ENCODE measurements at regions not wholly inside any gene's neighbourhood (a gene's known extent, or its start where the extent isn't known, plus 50 kb on each side); places are given as distances from the start of the nearest gene placed in this dataset.

DNA sequence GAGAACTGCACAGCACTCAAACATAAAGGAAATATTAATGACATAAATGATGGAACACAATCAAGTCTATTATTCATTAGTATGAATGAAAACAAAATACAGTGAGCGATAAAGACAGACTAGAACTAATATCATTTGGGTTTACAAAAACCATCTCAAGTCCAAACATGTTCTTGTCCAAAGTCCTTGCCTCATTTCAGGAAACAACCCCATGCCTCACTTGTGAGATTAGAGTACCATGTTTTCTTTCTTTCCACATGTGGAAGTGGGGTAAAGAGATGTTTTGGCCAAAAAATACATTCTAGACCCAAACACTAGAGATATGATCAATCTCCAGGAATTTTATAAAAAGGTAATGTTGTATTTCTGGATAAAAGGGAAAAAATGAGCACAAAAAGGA lies 53.3 kb upstream of the NFE2L2 start:
- TF ChIP-seq, protein P1, sequence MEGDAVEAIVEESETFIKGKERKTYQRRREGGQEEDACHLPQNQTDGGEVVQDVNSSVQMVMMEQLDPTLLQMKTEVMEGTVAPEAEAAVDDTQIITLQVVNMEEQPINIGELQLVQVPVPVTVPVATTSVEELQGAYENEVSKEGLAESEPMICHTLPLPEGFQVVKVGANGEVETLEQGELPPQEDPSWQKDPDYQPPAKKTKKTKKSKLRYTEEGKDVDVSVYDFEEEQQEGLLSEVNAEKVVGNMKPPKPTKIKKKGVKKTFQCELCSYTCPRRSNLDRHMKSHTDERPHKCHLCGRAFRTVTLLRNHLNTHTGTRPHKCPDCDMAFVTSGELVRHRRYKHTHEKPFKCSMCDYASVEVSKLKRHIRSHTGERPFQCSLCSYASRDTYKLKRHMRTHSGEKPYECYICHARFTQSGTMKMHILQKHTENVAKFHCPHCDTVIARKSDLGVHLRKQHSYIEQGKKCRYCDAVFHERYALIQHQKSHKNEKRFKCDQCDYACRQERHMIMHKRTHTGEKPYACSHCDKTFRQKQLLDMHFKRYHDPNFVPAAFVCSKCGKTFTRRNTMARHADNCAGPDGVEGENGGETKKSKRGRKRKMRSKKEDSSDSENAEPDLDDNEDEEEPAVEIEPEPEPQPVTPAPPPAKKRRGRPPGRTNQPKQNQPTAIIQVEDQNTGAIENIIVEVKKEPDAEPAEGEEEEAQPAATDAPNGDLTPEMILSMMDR (IDR thresholded peaks at IDR 0.05) = no peak
- TF ChIP-seq TCF7L2 (IDR thresholded peaks at IDR 0.05; ENCODE audit: low read depth, low read length) = no peak
- TF ChIP-seq SIN3A (IDR thresholded peaks at IDR 0.05; ENCODE audit: borderline replicate concordance, insufficient read depth, low read depth, low read length) = no peak
- TF ChIP-seq, protein P2, sequence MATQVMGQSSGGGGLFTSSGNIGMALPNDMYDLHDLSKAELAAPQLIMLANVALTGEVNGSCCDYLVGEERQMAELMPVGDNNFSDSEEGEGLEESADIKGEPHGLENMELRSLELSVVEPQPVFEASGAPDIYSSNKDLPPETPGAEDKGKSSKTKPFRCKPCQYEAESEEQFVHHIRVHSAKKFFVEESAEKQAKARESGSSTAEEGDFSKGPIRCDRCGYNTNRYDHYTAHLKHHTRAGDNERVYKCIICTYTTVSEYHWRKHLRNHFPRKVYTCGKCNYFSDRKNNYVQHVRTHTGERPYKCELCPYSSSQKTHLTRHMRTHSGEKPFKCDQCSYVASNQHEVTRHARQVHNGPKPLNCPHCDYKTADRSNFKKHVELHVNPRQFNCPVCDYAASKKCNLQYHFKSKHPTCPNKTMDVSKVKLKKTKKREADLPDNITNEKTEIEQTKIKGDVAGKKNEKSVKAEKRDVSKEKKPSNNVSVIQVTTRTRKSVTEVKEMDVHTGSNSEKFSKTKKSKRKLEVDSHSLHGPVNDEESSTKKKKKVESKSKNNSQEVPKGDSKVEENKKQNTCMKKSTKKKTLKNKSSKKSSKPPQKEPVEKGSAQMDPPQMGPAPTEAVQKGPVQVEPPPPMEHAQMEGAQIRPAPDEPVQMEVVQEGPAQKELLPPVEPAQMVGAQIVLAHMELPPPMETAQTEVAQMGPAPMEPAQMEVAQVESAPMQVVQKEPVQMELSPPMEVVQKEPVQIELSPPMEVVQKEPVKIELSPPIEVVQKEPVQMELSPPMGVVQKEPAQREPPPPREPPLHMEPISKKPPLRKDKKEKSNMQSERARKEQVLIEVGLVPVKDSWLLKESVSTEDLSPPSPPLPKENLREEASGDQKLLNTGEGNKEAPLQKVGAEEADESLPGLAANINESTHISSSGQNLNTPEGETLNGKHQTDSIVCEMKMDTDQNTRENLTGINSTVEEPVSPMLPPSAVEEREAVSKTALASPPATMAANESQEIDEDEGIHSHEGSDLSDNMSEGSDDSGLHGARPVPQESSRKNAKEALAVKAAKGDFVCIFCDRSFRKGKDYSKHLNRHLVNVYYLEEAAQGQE (IDR thresholded peaks at IDR 0.05; ENCODE audit: insufficient read depth in 1 of 2, low read depth in 2 of 2, low read length in 1 of 2) = no peak
